GM20000 (cell line): ENCODE measurements at regions not wholly inside any gene's neighbourhood (a gene's known extent, or its start where the extent isn't known, plus 50 kb on each side); places are given as distances from the start of the nearest gene placed in this dataset.
A peak's percentile ranks its signal among the peaks of the same experiment; 100 is the strongest.

ENCODE experiments used
- DNase-seq: peaks from one replicate; pipeline ENCODE4 v3.0.0; 2012; ENCODE audit warnings: low spot score
- TF ChIP-seq, protein P1 (sequence below): IDR thresholded peaks from 2 replicates; pipeline ENCODE4 v1.5.1; 2012; ENCODE audit warnings: mild to moderate bottlenecking, control low read depth; ENCODE audit errors: extremely low read depth, missing control alignments

DNA sequence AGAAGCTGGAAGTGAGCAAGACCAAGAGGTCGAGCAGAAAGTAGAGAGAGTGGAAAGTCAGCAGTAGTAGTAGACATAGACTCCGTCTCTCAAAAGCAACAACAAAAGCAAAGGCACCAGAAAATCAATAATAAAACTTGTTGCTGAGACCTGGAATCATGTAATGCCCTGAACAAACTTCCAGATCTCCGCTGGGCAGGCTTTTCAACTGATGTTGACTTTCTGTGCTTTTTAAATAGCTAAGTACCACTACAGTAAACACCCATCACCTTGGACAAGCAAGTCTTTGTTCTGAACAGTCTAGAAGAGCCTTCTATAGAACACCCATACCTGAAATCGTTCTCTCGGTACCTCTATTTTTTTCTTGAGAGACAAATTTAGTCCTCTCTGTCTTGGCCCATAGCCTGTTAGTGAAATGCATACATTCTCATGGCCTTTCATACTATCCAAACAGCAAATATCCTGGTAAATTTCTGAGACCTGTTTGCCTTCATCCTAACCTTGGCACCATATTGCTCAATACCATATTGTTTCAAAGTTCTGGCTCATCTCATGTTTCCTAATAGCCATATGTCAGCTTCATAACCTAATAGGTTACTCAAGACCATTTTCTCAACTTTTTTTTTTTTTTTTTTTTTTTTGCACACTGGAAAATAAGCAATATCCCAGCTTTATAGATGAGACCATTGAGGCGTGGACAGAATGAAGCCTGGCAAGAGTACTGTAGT is 200.6 kb upstream of the RBPJ start:
- TF ChIP-seq, protein P1, sequence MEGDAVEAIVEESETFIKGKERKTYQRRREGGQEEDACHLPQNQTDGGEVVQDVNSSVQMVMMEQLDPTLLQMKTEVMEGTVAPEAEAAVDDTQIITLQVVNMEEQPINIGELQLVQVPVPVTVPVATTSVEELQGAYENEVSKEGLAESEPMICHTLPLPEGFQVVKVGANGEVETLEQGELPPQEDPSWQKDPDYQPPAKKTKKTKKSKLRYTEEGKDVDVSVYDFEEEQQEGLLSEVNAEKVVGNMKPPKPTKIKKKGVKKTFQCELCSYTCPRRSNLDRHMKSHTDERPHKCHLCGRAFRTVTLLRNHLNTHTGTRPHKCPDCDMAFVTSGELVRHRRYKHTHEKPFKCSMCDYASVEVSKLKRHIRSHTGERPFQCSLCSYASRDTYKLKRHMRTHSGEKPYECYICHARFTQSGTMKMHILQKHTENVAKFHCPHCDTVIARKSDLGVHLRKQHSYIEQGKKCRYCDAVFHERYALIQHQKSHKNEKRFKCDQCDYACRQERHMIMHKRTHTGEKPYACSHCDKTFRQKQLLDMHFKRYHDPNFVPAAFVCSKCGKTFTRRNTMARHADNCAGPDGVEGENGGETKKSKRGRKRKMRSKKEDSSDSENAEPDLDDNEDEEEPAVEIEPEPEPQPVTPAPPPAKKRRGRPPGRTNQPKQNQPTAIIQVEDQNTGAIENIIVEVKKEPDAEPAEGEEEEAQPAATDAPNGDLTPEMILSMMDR, result no peak

DNA sequence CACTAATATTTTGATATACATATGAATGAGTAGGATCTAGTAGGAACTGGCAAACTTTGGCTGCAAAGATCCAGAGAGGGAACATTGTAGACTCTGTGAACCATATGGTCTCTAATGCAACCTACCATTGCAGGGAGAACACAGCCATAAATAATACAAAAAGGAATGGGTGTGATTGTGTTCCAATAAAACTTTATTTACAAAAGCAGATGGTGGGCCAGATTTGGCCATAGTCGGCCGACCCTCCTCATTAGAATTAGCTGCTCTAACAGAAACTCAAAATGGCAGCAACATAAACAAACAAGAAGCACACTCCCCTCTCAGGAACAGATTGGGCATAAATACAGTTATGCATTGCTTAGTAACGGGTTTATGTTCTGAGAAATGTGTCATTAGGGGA is 198.1 kb upstream of the RBPJ start:
- no peak for DNase-seq
- TF ChIP-seq, protein P1, result no peak

More for the DNA sequence above, 200.6 kb upstream of the RBPJ start:
- DNase-seq, result no peak

DNA sequence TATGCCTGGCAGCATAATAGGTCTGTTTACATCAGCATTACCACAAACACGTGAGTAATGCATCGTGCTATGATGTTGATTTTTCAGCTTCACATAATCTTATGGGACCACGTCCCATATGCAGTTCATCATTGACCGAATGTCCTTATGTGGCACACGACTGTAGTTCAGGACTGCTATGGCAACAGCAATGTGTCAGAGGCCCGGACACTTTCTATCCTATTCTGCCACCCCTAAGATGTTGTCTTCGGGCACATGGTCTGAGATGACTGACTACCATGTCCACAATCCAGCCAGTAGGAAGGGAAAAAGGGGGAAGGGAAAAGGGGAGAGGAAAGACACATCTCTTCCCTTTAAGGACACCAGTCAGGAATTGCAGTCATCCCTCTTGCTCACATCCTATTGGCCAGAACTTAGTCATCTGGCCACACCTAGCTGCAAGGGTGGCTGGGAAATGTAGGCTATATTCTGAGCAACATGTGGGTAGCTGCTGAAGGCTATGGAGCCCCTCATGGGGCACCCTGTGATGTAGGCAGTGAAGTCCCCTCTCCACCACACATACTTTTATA is 196.0 kb upstream of the RBPJ start:
- TF ChIP-seq, protein P1, result no peak
- DNase-seq, result no peak

DNA sequence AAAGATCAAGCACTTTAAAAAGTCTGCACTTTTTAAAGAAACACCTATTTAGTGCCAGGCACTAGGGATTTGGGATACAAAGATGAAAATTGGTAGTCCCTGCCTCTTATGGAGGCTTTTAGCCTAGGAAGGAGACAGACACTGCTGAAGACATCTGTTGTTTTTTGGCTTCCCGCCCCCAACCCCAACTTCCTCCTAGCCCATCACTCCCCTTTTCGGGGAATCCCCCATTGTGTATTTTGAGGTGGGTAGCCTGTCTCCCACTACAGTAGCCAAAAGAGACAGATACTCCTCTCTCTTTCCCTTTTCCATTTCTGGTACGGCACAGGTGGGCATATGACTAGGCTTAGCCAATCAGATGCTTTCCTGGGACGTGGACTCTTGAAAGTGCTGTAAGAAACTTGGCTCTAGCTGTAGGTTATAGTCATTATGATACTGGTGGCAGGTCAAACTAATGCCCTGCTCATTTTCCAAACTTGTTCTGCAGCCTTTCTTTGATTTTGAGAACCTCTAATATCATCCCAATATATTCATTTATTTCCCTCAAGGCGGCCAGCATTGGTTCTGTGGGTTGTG is 194.6 kb upstream of the RBPJ start:
- TF ChIP-seq, protein P1, result no peak
- peak; percentile 35 for DNase-seq

DNA sequence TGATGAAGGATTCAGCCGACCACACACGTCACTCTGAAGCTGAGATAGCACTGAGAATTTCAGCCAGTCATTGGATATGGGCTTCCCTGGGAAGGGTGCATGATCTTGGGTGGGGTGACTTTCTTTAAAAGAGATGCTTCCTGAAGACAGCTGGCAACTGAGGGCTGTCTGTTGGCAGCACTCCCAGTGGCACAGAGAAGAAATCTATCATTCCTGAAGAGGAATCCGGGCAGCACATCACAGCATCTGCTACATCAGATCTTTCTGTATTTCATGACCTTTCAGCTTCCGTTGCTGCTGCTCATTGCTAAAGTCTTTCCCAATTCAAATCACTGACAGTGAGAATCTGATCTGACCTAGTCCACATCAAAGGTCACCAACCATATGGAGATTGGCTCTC is 193.8 kb upstream of the RBPJ start:
- TF ChIP-seq, protein P1, result no peak
- DNase-seq, result no peak

DNA sequence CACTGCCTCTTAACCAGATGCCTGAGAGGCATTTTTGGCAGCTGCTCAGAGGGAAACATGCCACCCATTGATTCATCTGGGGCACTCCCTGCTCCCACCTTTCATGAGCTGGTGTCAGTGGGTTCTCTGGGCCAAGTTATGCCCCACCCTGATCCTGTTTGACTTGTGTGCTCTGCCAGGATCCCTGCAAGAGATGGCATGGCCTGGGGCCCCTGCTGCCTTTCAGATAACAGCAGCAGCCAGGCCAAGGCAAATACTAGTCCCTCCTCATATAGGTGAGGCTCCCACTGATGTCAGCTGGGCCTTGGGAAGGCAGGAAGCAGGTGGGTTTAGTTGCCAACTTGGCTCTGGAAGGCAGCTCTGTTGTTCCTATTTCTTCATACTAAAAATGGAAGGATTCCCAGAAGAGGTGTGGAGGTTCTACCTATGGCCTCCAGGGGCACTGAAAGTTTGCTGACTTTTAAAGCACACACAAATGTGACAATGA is 192.9 kb upstream of the RBPJ start:
- no peak for DNase-seq
- TF ChIP-seq, protein P1, result no peak

DNA sequence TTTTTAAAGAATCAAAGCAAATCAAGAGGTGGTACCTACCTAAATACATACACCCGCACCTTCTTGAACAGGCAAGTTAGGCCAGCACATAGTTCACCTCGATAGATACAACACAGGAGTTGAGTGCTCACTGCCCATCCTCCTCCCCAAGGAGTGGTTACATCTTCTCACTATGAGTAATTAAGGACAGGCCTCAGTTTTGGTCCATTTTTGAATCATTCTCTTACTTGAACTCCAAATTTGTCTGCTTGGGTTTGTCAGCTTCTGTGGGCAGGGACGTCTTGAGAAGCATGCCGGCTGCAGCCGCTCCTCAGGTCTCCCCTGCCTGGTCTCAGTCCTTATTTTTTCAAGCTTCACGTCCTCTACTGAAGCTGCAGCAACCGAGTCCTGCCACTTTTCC is 190.6 kb upstream of the RBPJ start:
- TF ChIP-seq, protein P1, result no peak
- peak; percentile 62 for DNase-seq
